HL-60 (cell line): ENCODE measurements at regions not wholly inside any gene's neighbourhood (a gene's known extent, or its start where the extent isn't known, plus 50 kb on each side); places are given as distances from the start of the nearest gene placed in this dataset.

Experiments used
- CTCF ChIP-seq: IDR thresholded peaks from one replicate; pipeline ENCODE4 v1.5.1; 2011; ENCODE audit warnings: low read length, control low read depth, inconsistent platforms; ENCODE audit not compliant: insufficient read depth
- GABPA ChIP-seq: IDR thresholded peaks from 2 replicates; pipeline ENCODE4 v1.6.1; 2012; ENCODE audit warnings: low read depth

GRCh38 chr7:81197266-81197665, 278.4 kb upstream of the SEMA3C start:
- TF ChIP-seq CTCF (no peak), GABPA (no peak)
